ENCODE measurements at regions not wholly inside any gene's neighbourhood (a gene's known extent, or its start where the extent isn't known, plus 50 kb on each side); places are given as distances from the start of the nearest gene placed in this dataset.

GRCh38 chr2:171241771-171242170 lies 81.1 kb upstream of the TLK1 start:
- TF ChIP-seq POLR2AphosphoS5 (IDR thresholded peaks at IDR 0.05; ENCODE audit: low read depth, low read length) (no peak), POLR2A (IDR thresholded peaks at IDR 0.05; ENCODE audit: low read depth, low read length) (no peak), TAF1 (IDR thresholded peaks at IDR 0.05; ENCODE audit: borderline replicate concordance, low read depth, low read length) (no peak)

Data from GM12892 (cell line).